Mesothelial cell of epicardium (in vitro differentiated cells): ENCODE measurements at regions not wholly inside any gene's neighbourhood (a gene's known extent, or its start where the extent isn't known, plus 50 kb on each side); places are given as distances from the start of the nearest gene placed in this dataset.

ENCODE experiments used
- DNase-seq, 2 experiments: peaks; one replicate each; pipeline ENCODE4 v3.0.0; 2021; ENCODE audit warnings: low spot score in 2 of 2; ENCODE audit not compliant: unreplicated experiment in 2 of 2
- H3K27ac Mint-ChIP-seq: 2 replicates; pipeline ENCODE4 v1.8.0; 2021; ENCODE audit warnings: mixed read lengths
- H3K27me3 Mint-ChIP-seq: 2 replicates; pipeline ENCODE4 v1.8.0; 2021; ENCODE audit warnings: low read depth, mixed read lengths
- H3K36me3 Mint-ChIP-seq: 2 replicates; pipeline ENCODE4 v1.8.0; 2021; ENCODE audit warnings: mixed read lengths
- H3K4me1 Mint-ChIP-seq: 2 replicates; pipeline ENCODE4 v1.8.0; 2021; ENCODE audit warnings: mixed read lengths
- H3K4me3 Mint-ChIP-seq: 2 replicates; pipeline ENCODE4 v1.8.0; 2021; ENCODE audit warnings: mild to moderate bottlenecking, moderate library complexity, mixed read lengths
- H3K9me3 Mint-ChIP-seq: 2 replicates; pipeline ENCODE4 v1.8.0; 2021; ENCODE audit warnings: mixed read lengths
- TF ChIP-seq, protein P1 (sequence below): fragments of 200-600 bp; sonication (generic); IDR thresholded peaks from one replicate; pipeline ENCODE4 v1.5.0; 2021; ENCODE audit warnings: antibody characterized with exemption; ENCODE audit not compliant: unreplicated experiment

GRCh38 chr16:9436175-9436574 is 344.7 kb downstream of the HAPSTR1 start:
- DNase-seq, result no peak
- no peak overlapping the region for H3K27ac Mint-ChIP-seq
- H3K4me3 Mint-ChIP-seq, result no peak overlapping the region
- H3K4me1 Mint-ChIP-seq, result no peaks in the 10 kb centered on the region
- peaks cover 14% of the 10 kb centered on the region for H3K27me3 Mint-ChIP-seq
- TF ChIP-seq, protein P1, sequence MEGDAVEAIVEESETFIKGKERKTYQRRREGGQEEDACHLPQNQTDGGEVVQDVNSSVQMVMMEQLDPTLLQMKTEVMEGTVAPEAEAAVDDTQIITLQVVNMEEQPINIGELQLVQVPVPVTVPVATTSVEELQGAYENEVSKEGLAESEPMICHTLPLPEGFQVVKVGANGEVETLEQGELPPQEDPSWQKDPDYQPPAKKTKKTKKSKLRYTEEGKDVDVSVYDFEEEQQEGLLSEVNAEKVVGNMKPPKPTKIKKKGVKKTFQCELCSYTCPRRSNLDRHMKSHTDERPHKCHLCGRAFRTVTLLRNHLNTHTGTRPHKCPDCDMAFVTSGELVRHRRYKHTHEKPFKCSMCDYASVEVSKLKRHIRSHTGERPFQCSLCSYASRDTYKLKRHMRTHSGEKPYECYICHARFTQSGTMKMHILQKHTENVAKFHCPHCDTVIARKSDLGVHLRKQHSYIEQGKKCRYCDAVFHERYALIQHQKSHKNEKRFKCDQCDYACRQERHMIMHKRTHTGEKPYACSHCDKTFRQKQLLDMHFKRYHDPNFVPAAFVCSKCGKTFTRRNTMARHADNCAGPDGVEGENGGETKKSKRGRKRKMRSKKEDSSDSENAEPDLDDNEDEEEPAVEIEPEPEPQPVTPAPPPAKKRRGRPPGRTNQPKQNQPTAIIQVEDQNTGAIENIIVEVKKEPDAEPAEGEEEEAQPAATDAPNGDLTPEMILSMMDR, result no peak
- peaks cover 11% of the 10 kb centered on the region for H3K9me3 Mint-ChIP-seq
- no peaks in the 10 kb centered on the region for H3K36me3 Mint-ChIP-seq

DNA sequence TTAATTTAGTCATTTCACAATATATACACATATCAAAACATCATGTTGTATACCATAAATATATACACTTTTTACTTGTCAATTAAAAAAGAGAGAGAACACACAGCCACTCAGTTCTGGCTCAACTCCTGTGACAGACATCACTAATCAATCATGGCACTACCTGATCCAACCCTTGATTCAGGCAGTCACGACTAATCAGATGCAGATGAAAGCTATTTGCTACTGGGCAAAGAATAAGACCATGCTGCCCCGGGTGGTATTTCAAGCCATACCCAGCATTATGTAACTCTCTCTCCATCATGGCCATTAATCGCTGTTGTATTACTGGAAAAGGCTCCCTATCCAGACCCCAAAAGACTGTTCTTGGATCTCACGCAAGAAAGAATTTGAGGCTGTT is 345.7 kb downstream of the HAPSTR1 start:
- TF ChIP-seq, protein P1, result no peak
- no peak for DNase-seq
- Mint-ChIP-seq H3K36me3 (no peaks in the 10 kb centered on the region), H3K4me3 (no peak overlapping the region), H3K9me3 (peaks cover 11% of the 10 kb centered on the region), H3K27me3 (peaks cover 13% of the 10 kb centered on the region), H3K4me1 (no peaks in the 10 kb centered on the region), H3K27ac (no peak overlapping the region)

DNA sequence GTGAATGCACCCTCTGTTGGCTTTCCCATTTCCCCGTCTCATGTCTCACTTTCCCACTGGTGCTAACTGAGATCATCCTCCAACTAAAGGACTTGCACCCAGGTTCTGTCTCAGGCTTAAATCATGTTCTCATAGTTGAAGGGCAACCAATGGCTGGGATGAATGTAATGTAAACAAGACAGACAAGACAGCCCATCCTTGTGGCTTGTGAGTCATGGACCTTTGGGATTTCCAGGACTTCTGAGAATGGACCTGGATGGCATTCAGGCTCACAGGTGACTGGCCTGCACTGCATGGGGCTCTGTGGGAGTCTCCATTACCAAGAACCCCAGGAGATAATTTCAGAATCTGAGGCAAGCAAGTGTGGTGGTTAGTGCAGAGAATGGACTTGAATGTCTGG is 347.5 kb downstream of the HAPSTR1 start:
- Mint-ChIP-seq H3K27me3 (peaks cover 8% of the 10 kb centered on the region), H3K4me3 (no peak overlapping the region), H3K36me3 (no peaks in the 10 kb centered on the region), H3K9me3 (peaks cover 11% of the 10 kb centered on the region), H3K27ac (no peak overlapping the region), H3K4me1 (no peaks in the 10 kb centered on the region)
- DNase-seq, result no peak
- TF ChIP-seq, protein P1, result no peak

GRCh38 chr16:9441012-9441411 is 349.6 kb downstream of the HAPSTR1 start:
- H3K27me3 Mint-ChIP-seq, result peaks cover 6% of the 10 kb centered on the region
- H3K36me3 Mint-ChIP-seq, result no peaks in the 10 kb centered on the region
- TF ChIP-seq, protein P1, result no peak
- no peak for DNase-seq
- H3K27ac Mint-ChIP-seq, result no peak overlapping the region
- H3K4me3 Mint-ChIP-seq, result no peak overlapping the region
- H3K4me1 Mint-ChIP-seq, result no peaks in the 10 kb centered on the region
- H3K9me3 Mint-ChIP-seq, result peaks cover 7% of the 10 kb centered on the region

DNA sequence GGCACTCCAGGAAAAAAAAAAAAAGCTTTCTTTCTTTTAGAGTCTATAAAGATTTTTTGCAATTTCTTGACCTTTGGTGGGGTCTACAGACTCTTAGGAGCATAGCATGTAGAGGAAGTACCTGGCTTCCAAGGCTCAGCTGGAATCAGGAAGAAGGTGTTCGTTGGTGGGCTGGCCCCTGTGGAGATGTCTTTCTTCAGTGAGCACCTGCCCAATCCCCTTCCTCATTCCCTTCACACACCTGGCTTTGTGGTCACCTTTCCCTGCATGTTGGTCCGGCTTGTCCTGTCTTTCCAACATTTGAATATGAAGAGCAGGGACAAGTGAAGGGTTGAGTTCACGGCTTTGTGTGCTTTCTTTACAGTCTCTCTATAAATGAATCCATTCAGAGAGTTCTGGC is 352.4 kb downstream of the HAPSTR1 start:
- Mint-ChIP-seq H3K36me3 (no peaks in the 10 kb centered on the region), H3K27me3 (peaks cover 8% of the 10 kb centered on the region), H3K4me1 (no peaks in the 10 kb centered on the region), H3K4me3 (no peak overlapping the region), H3K9me3 (no peaks in the 10 kb centered on the region), H3K27ac (no peak overlapping the region)
- DNase-seq, result no peak
- TF ChIP-seq, protein P1, result no peak
